SK-N-MC (cell line): ENCODE measurements at regions not wholly inside any gene's neighbourhood (a gene's known extent, or its start where the extent isn't known, plus 50 kb on each side); places are given as distances from the start of the nearest gene placed in this dataset.
A peak's percentile ranks its signal among the peaks of the same experiment; 100 is the strongest.
"Not testable (repeated sequence)": the region's sequence is repeated elsewhere in the genome, so short reads cannot be mapped to it uniquely, and the experiment has no call there.

ENCODE experiments used
- DNase-seq: peaks from one replicate; pipeline ENCODE4 v3.0.0-alpha.2; 2011; ENCODE audit warnings: low read depth, low spot score
- H3K27ac ChIP-seq: fragments of 200-600 bp; sonication (generic); 2 replicates; pipeline ENCODE4 v1.5.1; 2016; ENCODE audit warnings: mixed run types
- H3K36me3 ChIP-seq: fragments of 200-600 bp; sonication (generic); 2 replicates; pipeline ENCODE4 v1.6.1; 2017; ENCODE audit warnings: antibody characterized with exemption, low read length, mixed read lengths; ENCODE audit not compliant: insufficient read depth
- H3K4me3 ChIP-seq: fragments of 200-600 bp; sonication (generic); 2 replicates; pipeline ENCODE4 v1.5.1; 2016
- H3K9ac ChIP-seq: fragments of 200-600 bp; sonication (generic); 2 replicates; pipeline ENCODE4 v1.8.0; 2017; ENCODE audit warnings: mixed run types, mixed read lengths; ENCODE audit not compliant: insufficient read length
- H3K9me3 ChIP-seq: fragments of 200-600 bp; sonication (generic); 2 replicates; pipeline ENCODE4 v1.6.1; 2017; ENCODE audit warnings: low read depth, mild to moderate bottlenecking, antibody characterized with exemption, low read length, moderate library complexity, mixed read lengths
- EZH2 ChIP-seq: fragments of 200-600 bp; sonication (generic); IDR thresholded peaks from one replicate; pipeline ENCODE4 v1.6.1; 2017; ENCODE audit warnings: antibody characterized with exemption
- FOXP2 ChIP-seq: optimal IDR thresholded peaks from 2 replicates; pipeline ENCODE3; 2011; ENCODE audit warnings: mild to moderate bottlenecking, moderate library complexity; ENCODE audit not compliant: insufficient read depth; ENCODE audit errors: extremely low read length, control extremely low read depth
- POLR2AphosphoS5 ChIP-seq: IDR thresholded peaks from 2 replicates; pipeline ENCODE4 v1.6.1; 2012; ENCODE audit warnings: mild to moderate bottlenecking, low read depth, low read length, borderline replicate concordance

DNA sequence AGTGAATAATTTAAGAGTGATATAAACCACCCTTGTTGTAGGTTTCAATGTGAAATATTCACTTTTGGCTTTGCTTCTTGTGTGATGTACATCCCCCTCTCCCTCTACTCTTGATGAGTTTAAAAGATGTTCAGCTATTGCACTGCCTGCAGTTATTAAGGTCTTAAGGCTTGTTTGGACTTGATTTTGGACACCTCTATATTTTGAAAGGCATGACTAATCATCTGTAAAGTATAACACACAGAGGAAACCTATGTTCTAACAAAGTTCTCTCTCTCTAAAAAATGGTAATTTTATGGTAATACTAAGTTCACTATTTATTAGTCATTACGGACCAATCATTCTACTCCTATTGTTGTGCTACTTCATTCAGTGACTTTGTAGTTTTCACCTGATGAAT lies 1719.9 kb downstream of the GRIK2 start:
- Histone ChIP-seq H3K4me3 (no peak overlapping the region), H3K9ac (no peak overlapping the region), H3K36me3 (peaks cover 7% of the 10 kb centered on the region; the same call in 1 of the 2 replicates), H3K9me3 (no peaks in the 10 kb centered on the region; the same call in 1 of the 2 replicates), H3K27ac (no peak overlapping the region)
- DNase-seq: no peak
- TF ChIP-seq EZH2 (no peak), POLR2AphosphoS5 (no peak), FOXP2 (no peak)

DNA sequence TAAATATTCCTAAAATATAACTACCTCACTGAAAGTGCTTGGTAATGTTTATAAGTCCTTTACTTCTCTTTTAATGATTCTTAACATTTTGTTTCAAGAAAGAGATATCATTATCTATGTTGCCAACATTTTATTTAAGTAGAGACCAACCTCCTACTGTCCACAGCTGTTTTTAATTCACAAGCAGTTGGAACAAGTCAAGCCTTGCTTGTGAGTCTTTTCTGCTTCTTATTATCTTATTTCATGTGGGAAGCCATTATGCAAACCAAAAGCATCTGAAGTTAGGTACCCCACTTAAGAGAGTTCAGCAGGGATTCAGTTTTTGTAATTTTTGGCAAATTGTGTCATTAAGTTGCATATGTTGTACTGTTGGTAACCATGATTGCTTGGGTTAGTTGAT lies 1714.5 kb downstream of the GRIK2 start:
- peak overlapping the region; percentile 91 for H3K27ac ChIP-seq
- H3K36me3 ChIP-seq: peaks cover 7% of the 10 kb centered on the region; the same call in 1 of the 2 replicates
- DNase-seq: peak; percentile 76
- TF ChIP-seq EZH2: no peak
- peak; percentile 64; the same call in 1 of the 2 replicates for TF ChIP-seq POLR2AphosphoS5
- peaks cover 2% of the 10 kb centered on the region; the same call in 1 of the 2 replicates for H3K9me3 ChIP-seq
- no peak overlapping the region for H3K9ac ChIP-seq
- peak overlapping the region; percentile 63 for H3K4me3 ChIP-seq

- H3K36me3 ChIP-seq: peaks cover 7% of the 10 kb centered on the region; the same call in 1 of the 2 replicates
- no peak overlapping the region for H3K27ac ChIP-seq
- DNase-seq: no peak
- no peak for TF ChIP-seq FOXP2
- no peak for TF ChIP-seq POLR2AphosphoS5
- no peak for TF ChIP-seq EZH2
- H3K9ac ChIP-seq: no peak overlapping the region
- no peak overlapping the region for H3K4me3 ChIP-seq
- peaks cover 4% of the 10 kb centered on the region; the same call in 1 of the 2 replicates for H3K9me3 ChIP-seq
Observed at GRCh38 chr6:103105686-103106085, 1712.2 kb downstream of the GRIK2 start.

DNA sequence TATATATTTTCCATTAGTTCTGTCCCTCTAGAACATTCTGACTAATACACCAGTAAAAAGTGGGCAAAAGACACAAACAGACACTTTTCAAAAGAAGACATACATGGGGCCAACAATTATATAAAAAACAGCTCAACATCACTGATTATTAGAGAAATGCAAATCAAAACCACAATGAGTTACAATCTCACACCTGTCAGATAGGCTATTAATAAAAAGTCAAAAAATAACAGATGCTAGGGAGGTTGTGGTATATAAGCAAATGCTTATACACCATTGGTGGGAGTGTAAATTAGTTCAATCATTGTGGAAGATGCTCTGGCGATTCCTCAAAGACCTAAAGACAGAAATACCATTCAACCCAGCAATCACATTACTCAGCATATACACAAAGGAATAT lies 1707.8 kb downstream of the GRIK2 start:
- no peak for DNase-seq
- TF ChIP-seq EZH2 (no peak), FOXP2 (no peak), POLR2AphosphoS5 (no peak)
- peaks cover 4% of the 10 kb centered on the region; the same call in 1 of the 2 replicates for H3K9me3 ChIP-seq
- no peak overlapping the region for H3K4me3 ChIP-seq
- H3K36me3 ChIP-seq: no peaks in the 10 kb centered on the region
- H3K27ac ChIP-seq: no peak overlapping the region
- H3K9ac ChIP-seq: no peak overlapping the region

DNA sequence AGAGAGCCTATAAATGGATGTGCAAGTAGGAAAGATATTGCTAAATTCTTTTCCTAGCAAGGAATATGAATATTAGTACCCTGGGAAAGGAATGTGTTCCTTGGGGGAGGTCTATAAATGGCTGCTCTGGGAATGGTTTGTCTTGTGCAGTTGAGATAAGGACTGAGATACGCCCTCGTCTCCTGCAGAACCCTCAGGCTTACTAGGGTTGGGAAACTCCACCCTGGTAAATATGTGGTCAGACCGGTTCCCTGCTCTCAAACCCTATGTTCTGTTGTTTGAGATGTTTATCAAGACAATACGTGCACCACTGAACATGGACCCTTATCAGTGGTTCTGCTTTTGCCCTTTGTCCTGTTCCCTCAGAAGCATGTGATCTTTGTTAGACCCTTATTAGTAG lies 1698.9 kb downstream of the GRIK2 start:
- not testable (repeated sequence) for H3K9me3 ChIP-seq, H3K9ac ChIP-seq, H3K27ac ChIP-seq, H3K36me3 ChIP-seq, DNase-seq, H3K4me3 ChIP-seq

- H3K4me3 ChIP-seq: no peak overlapping the region
- H3K9ac ChIP-seq: no peak overlapping the region
- TF ChIP-seq POLR2AphosphoS5 (no peak), FOXP2 (no peak), EZH2 (no peak)
- no peaks in the 10 kb centered on the region for H3K36me3 ChIP-seq
- H3K9me3 ChIP-seq: no peaks in the 10 kb centered on the region
- H3K27ac ChIP-seq: no peak overlapping the region
- no peak for DNase-seq
Observed at GRCh38 chr6:103085801-103086200, 1692.3 kb downstream of the GRIK2 start.

DNA sequence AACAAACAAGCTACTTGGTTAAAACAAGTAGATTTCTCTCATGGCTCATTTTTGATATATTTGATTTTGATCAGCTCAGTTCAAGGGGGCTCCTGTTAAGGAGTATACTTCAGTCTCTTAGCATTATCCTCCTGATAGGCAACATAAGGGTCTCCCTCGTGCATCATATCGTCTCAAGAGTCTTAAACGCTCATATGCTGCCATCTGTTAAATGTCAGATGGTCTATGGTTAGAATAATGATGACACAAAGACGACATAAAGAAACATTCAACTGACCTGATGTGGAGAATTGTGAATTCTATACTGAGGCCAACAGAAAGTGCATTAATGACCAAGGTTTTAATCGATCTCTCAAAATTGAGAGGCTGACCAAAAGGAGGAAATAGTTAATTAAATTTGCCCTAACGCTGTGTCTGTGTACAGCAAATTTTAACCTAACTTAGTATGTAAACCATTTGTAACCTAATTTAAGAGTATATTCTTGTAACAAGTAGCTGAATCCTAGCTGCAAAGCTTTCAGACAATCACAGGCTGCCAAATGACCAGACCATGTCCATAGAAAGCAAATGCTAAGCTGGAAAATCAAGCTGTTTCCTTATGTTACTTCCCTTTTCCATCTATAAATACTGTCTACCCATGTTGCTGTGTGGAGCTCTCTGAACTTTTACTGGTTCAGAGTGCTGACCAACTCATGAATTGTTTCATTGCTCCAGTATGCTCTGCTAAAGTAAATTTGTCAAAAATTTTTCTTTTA lies 1688.5 kb downstream of the GRIK2 start:
- H3K9ac ChIP-seq: no peak overlapping the region
- H3K36me3 ChIP-seq: no peaks in the 10 kb centered on the region
- no peak for TF ChIP-seq POLR2AphosphoS5
- TF ChIP-seq FOXP2: no peak
- no peak for TF ChIP-seq EZH2
- no peaks in the 10 kb centered on the region for H3K9me3 ChIP-seq
- no peak for DNase-seq
- H3K4me3 ChIP-seq: no peak overlapping the region
- H3K27ac ChIP-seq: no peak overlapping the region

DNA sequence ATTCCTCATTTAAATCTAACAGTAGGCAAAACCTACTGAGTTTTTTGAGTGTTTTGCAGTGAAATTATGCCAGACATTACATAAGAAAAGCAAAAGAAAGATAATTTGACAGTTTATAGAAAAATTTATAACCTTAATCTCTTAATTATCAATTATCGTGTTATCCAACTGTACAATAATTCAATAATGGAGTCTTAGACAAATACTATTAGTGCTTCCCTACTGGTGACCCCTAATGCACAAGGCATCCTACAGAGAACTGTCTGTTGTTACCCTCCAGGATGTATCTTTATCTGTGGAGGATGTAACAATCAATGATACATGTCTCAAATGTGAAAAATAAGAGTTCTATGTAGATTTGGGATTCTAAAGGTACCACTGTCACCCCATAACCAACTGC lies 1687.6 kb downstream of the GRIK2 start:
- H3K36me3 ChIP-seq: no peaks in the 10 kb centered on the region
- H3K4me3 ChIP-seq: no peak overlapping the region
- H3K9me3 ChIP-seq: no peaks in the 10 kb centered on the region
- H3K27ac ChIP-seq: no peak overlapping the region
- no peak for DNase-seq
- H3K9ac ChIP-seq: no peak overlapping the region
- TF ChIP-seq FOXP2 (no peak), POLR2AphosphoS5 (no peak), EZH2 (no peak)

DNA sequence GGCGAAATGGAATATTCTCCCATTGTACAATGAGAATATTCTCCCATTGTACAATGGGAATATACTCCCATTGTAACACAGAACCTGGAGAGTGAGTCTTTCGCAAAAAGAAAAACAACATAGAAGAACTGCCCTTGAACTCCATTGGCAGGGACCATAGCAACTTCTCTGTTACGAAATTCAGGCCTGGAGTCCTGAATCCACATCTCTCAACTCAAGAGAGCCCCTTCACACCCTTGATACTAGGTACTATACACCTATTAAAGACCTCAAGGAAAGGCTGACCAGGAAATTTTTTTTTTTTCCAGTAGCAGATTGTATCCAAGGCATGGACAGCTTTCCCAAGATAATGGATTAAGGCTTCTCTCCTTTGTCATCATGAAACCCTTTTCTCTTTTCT lies 1687.0 kb downstream of the GRIK2 start:
- DNase-seq: no peak
- Histone ChIP-seq H3K4me3 (no peak overlapping the region), H3K36me3 (no peaks in the 10 kb centered on the region), H3K27ac (no peak overlapping the region), H3K9ac (no peak overlapping the region), H3K9me3 (no peaks in the 10 kb centered on the region)
- no peak for TF ChIP-seq FOXP2
- TF ChIP-seq EZH2: no peak
- no peak for TF ChIP-seq POLR2AphosphoS5
